ENCODE measurements at regions not wholly inside any gene's neighbourhood (a gene's known extent, or its start where the extent isn't known, plus 50 kb on each side); places are given as distances from the start of the nearest gene placed in this dataset.

DNA sequence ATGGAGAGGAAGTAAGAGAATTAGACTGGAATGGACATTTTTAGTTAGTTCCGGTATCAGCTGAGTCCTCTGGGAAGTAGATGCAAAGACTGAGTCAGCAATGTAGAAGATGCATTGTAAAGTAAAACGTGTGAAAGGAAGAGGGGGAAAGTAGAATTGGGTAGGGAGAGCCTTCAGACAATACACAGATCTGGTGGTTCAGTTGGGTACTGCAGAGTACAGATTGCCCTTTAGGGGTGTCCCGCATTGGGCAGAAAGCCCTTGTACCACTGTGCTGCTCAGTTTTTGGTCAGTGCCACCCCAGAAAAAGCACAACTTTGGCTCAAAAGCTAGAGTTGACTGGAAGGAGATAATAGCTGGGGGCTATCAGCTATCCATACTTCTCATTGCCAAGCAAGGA lies 247.4 kb downstream of the KBTBD8 start:
- TF ChIP-seq, protein P1, sequence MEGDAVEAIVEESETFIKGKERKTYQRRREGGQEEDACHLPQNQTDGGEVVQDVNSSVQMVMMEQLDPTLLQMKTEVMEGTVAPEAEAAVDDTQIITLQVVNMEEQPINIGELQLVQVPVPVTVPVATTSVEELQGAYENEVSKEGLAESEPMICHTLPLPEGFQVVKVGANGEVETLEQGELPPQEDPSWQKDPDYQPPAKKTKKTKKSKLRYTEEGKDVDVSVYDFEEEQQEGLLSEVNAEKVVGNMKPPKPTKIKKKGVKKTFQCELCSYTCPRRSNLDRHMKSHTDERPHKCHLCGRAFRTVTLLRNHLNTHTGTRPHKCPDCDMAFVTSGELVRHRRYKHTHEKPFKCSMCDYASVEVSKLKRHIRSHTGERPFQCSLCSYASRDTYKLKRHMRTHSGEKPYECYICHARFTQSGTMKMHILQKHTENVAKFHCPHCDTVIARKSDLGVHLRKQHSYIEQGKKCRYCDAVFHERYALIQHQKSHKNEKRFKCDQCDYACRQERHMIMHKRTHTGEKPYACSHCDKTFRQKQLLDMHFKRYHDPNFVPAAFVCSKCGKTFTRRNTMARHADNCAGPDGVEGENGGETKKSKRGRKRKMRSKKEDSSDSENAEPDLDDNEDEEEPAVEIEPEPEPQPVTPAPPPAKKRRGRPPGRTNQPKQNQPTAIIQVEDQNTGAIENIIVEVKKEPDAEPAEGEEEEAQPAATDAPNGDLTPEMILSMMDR (IDR thresholded peaks at IDR 0.05; ENCODE audit: low read length) = no peak
- no peak for TF ChIP-seq EZH2 (IDR thresholded peaks at IDR 0.05; ENCODE audit: borderline replicate concordance, low read length)
